WTC11 (cell line): ENCODE measurements at regions not wholly inside any gene's neighbourhood (a gene's known extent, or its start where the extent isn't known, plus 50 kb on each side); places are given as distances from the start of the nearest gene placed in this dataset.

Source experiments
- ATAC-seq: fragments of 200-7000 bp; cut with Tn5 transposase; 2 replicates; pipeline ENCODE4 v1.10.0; 2021; ENCODE audit warnings: mild to moderate bottlenecking, moderate library complexity
- CTCF ChIA-PET: fragments of 300-600 bp; sonication (Branson Sonifier 250); formaldehyde crosslinking; loops from one replicate; lab custom pipeline; 2021; ENCODE audit warnings: antibody characterized with exemption; lab: Charles Lee
- POLR2A ChIA-PET: fragments of 350-600 bp; sonication (Branson Sonifier 250); formaldehyde crosslinking; loops from one replicate; lab custom pipeline; 2021; ENCODE audit warnings: antibody characterized with exemption; lab: Charles Lee
- DNase-seq: peaks from one replicate; pipeline ENCODE4 v3.0.0; 2021; ENCODE audit warnings: low spot score
- H3K27ac Mint-ChIP-seq: 2 replicates; pipeline ENCODE4 v1.8.0; 2021; ENCODE audit warnings: mixed read lengths
- H3K27me3 Mint-ChIP-seq: 2 replicates; pipeline ENCODE4 v1.8.0; 2021; ENCODE audit warnings: low read depth, mild to moderate bottlenecking, moderate library complexity, mixed read lengths
- H3K36me3 Mint-ChIP-seq: 2 replicates; pipeline ENCODE4 v1.8.0; 2021; ENCODE audit warnings: mixed read lengths
- H3K4me1 Mint-ChIP-seq: 2 replicates; pipeline ENCODE4 v1.8.0; 2022; ENCODE audit warnings: mixed read lengths
- H3K4me3 Mint-ChIP-seq: 2 replicates; pipeline ENCODE4 v1.8.0; 2021; ENCODE audit warnings: mild to moderate bottlenecking, moderate library complexity, mixed read lengths
- H3K9me3 Mint-ChIP-seq: 2 replicates; pipeline ENCODE4 v1.8.0; 2021; ENCODE audit warnings: mixed read lengths
- AR ChIP-seq: fragments of 250-450 bp; sonication (Bioruptor Pico); IDR thresholded peaks from 2 replicates; pipeline ENCODE4 v1.9.0; 2021; ENCODE audit warnings: mild to moderate bottlenecking
- E2F4 ChIP-seq: sonication (generic); formaldehyde crosslinking; IDR thresholded peaks from 2 replicates; pipeline ENCODE4 v1.8.1; 2022; ENCODE audit warnings: low read depth, mild to moderate bottlenecking, moderate library complexity, missing genetic modification reagents, borderline replicate concordance
- HMGXB4 ChIP-seq: sonication (generic); formaldehyde crosslinking; IDR thresholded peaks from 2 replicates; pipeline ENCODE4 v1.8.1; 2023; ENCODE audit warnings: mild to moderate bottlenecking, moderate library complexity, missing genetic modification reagents
- OVOL2 ChIP-seq: fragments of 250-450 bp; sonication (Bioruptor Pico); IDR thresholded peaks from 2 replicates; pipeline ENCODE4 v1.9.0; 2021; ENCODE audit warnings: mild to moderate bottlenecking, borderline replicate concordance
- PRRX2 ChIP-seq: fragments of 250-450 bp; sonication (Bioruptor Pico); IDR thresholded peaks from 2 replicates; pipeline ENCODE4 v1.8.0; 2021; ENCODE audit warnings: mild to moderate bottlenecking
- SOX15 ChIP-seq: fragments of 250-450 bp; sonication (Bioruptor Pico); IDR thresholded peaks from 2 replicates; pipeline ENCODE4 v1.9.0; 2021; ENCODE audit warnings: mild to moderate bottlenecking
- SP1 ChIP-seq: sonication (generic); formaldehyde crosslinking; conservative IDR thresholded peaks from 2 replicates; pipeline ENCODE4 v1.8.1; 2022; ENCODE audit warnings: missing genetic modification reagents
- STAT6 ChIP-seq: sonication (generic); formaldehyde crosslinking; conservative IDR thresholded peaks from 2 replicates; pipeline ENCODE4 v1.8.1; 2023; ENCODE audit warnings: mild to moderate bottlenecking, low read depth, missing genetic modification reagents, moderate library complexity
- TEAD1 ChIP-seq: sonication (generic); formaldehyde crosslinking; IDR thresholded peaks from 2 replicates; pipeline ENCODE4 v1.8.0; 2022; ENCODE audit warnings: mild to moderate bottlenecking, missing genetic modification reagents
- USF1 ChIP-seq: sonication (generic); formaldehyde crosslinking; IDR thresholded peaks from 2 replicates; pipeline ENCODE4 v1.8.0; 2022; ENCODE audit warnings: mild to moderate bottlenecking, missing genetic modification reagents
- USF2 ChIP-seq: sonication (generic); formaldehyde crosslinking; IDR thresholded peaks from 2 replicates; pipeline ENCODE4 v1.8.1; 2023; ENCODE audit warnings: mild to moderate bottlenecking, missing genetic modification reagents, moderate library complexity
- ZNF232 ChIP-seq: sonication (generic); formaldehyde crosslinking; IDR thresholded peaks from 2 replicates; pipeline ENCODE4 v1.8.0; 2022; ENCODE audit warnings: mild to moderate bottlenecking, missing genetic modification reagents
- ZNF281 ChIP-seq: sonication (generic); formaldehyde crosslinking; IDR thresholded peaks from 2 replicates; pipeline ENCODE4 v1.8.0; 2023; ENCODE audit warnings: mild to moderate bottlenecking, missing genetic modification reagents
- ZNF396 ChIP-seq: fragments of 250-450 bp; sonication (Bioruptor Pico); IDR thresholded peaks from 2 replicates; pipeline ENCODE4 v1.8.0; 2021; ENCODE audit warnings: mild to moderate bottlenecking, moderate library complexity, borderline replicate concordance
- ZNF423 ChIP-seq: fragments of 250-450 bp; sonication (Bioruptor Pico); IDR thresholded peaks from 2 replicates; pipeline ENCODE4 v2.1.2; 2022; ENCODE audit warnings: mild to moderate bottlenecking, moderate library complexity
- ZNF671 ChIP-seq: fragments of 250-450 bp; sonication (Bioruptor Pico); IDR thresholded peaks from 2 replicates; pipeline ENCODE4 v1.8.0; 2021; ENCODE audit warnings: mild to moderate bottlenecking
- ZSCAN18 ChIP-seq: fragments of 250-450 bp; sonication (Bioruptor Pico); IDR thresholded peaks from 2 replicates; pipeline ENCODE4 v2.1.2; 2022; ENCODE audit warnings: mild to moderate bottlenecking, moderate library complexity

- no peak for ATAC-seq
- no peaks in the 10 kb centered on the region for H3K4me1 Mint-ChIP-seq
- H3K36me3 Mint-ChIP-seq: no peaks in the 10 kb centered on the region
- no peak overlapping the region for H3K4me3 Mint-ChIP-seq
- CTCF ChIA-PET: interaction anchor here (1.1 to 1.9 kb wide), 2 partner anchors 438 to 688 kb away, joined by 4 to 8 read pairs; no protein-coding TSS in a partner anchor
- no peak overlapping the region for H3K27ac Mint-ChIP-seq
- no peak for TF ChIP-seq USF2
- no peak for TF ChIP-seq ZNF671 (CRISPR knock-in tag)
- TF ChIP-seq STAT6: no peak
- no peak for TF ChIP-seq SP1
- TF ChIP-seq ZSCAN18 (CRISPR knock-in tag): no peak
- TF ChIP-seq TEAD1 (CRISPR knock-in tag): no peak
- TF ChIP-seq OVOL2 (CRISPR knock-in tag): no peak
- TF ChIP-seq ZNF232 (CRISPR knock-in tag): no peak
- no peak for TF ChIP-seq ZNF396 (CRISPR knock-in tag)
- TF ChIP-seq PRRX2 (CRISPR knock-in tag): no peak
- TF ChIP-seq SOX15 (CRISPR knock-in tag): no peak
- TF ChIP-seq ZNF281 (CRISPR knock-in tag): no peak
- POLR2A ChIA-PET: no interaction called here
- DNase-seq: no peak
- H3K27me3 Mint-ChIP-seq: no peaks in the 10 kb centered on the region
- no peaks in the 10 kb centered on the region for H3K9me3 Mint-ChIP-seq
Measured at GRCh38 chr13:105848494-105848893, 687.0 kb downstream of the EFNB2 start.

- Mint-ChIP-seq H3K4me1 (no peaks in the 10 kb centered on the region), H3K4me3 (no peak overlapping the region), H3K27me3 (no peaks in the 10 kb centered on the region), H3K27ac (no peak overlapping the region), H3K9me3 (no peaks in the 10 kb centered on the region), H3K36me3 (no peaks in the 10 kb centered on the region)
- ChIA-PET POLR2A (no interaction called here), CTCF (interaction anchor here (1.1 to 1.9 kb wide), 2 partner anchors 437 to 689 kb away, joined by 4 to 8 read pairs; no protein-coding TSS in a partner anchor)
- DNase-seq: no peak
- no peak for ATAC-seq
- TF ChIP-seq SOX15 (CRISPR knock-in tag) (no peak), HMGXB4 (CRISPR knock-in tag) (no peak), AR (CRISPR knock-in tag) (no peak), E2F4 (CRISPR knock-in tag) (no peak), USF1 (CRISPR knock-in tag) (no peak), ZNF423 (CRISPR knock-in tag) (no peak), SP1 (no peak)
Measured at GRCh38 chr13:105847527-105848291, 687.8 kb downstream of the EFNB2 start.
